ENCODE measurements at regions not wholly inside any gene's neighbourhood (a gene's known extent, or its start where the extent isn't known, plus 50 kb on each side); places are given as distances from the start of the nearest gene placed in this dataset.
"Not testable (repeated sequence)": the region's sequence is repeated elsewhere in the genome, so short reads cannot be mapped to it uniquely, and the experiment has no call there.

GRCh38 chr21:9004815-9005518 lies 1516.4 kb upstream of the TPTE start:
- H3K4me1 Mint-ChIP-seq (ENCODE audit: low read depth, unreplicated experiment); H3K27me3 ChIP-seq (replicated peaks; ENCODE audit: control insufficient read depth, insufficient read depth, low read length); POLR2A ChIA-PET; H3K27me3 Mint-ChIP-seq (ENCODE audit: insufficient read depth, unreplicated experiment); H3K9me3 Mint-ChIP-seq (ENCODE audit: unreplicated experiment); DNase-seq; H3K27ac Mint-ChIP-seq (ENCODE audit: unreplicated experiment); H3K36me3 Mint-ChIP-seq (ENCODE audit: insufficient read depth, unreplicated experiment); H3K4me3 Mint-ChIP-seq (ENCODE audit: unreplicated experiment); CTCF ChIA-PET; H3K36me3 ChIP-seq (ENCODE audit: control insufficient read depth, insufficient read depth, low read length); H3K4me1 ChIP-seq; H3K4me3 ChIP-seq (ENCODE audit: low read depth, low read length); BruUV-seq (replicated peaks); H3K9me3 ChIP-seq; intact Hi-C loops (cut with micrococcal nuclease; ENCODE audit: unreplicated experiment): not testable (repeated sequence)

GRCh38 chr21:9005671-9006070 lies 1515.7 kb upstream of the TPTE start:
- BruUV-seq (replicated peaks); H3K9me3 Mint-ChIP-seq (ENCODE audit: unreplicated experiment); H3K9me3 ChIP-seq; intact Hi-C loops (cut with micrococcal nuclease; ENCODE audit: unreplicated experiment); DNase-seq; H3K4me3 Mint-ChIP-seq (ENCODE audit: unreplicated experiment); H3K4me1 Mint-ChIP-seq (ENCODE audit: low read depth, unreplicated experiment); H3K36me3 Mint-ChIP-seq (ENCODE audit: insufficient read depth, unreplicated experiment); H3K4me1 ChIP-seq; POLR2A ChIA-PET; CTCF ChIA-PET; H3K27me3 Mint-ChIP-seq (ENCODE audit: insufficient read depth, unreplicated experiment); H3K4me3 ChIP-seq (ENCODE audit: low read depth, low read length); H3K27me3 ChIP-seq (replicated peaks; ENCODE audit: control insufficient read depth, insufficient read depth, low read length); H3K36me3 ChIP-seq (ENCODE audit: control insufficient read depth, insufficient read depth, low read length); H3K27ac Mint-ChIP-seq (ENCODE audit: unreplicated experiment): not testable (repeated sequence)

GRCh38 chr21:9006111-9006510 lies 1515.3 kb upstream of the TPTE start:
- POLR2A ChIA-PET; H3K4me1 ChIP-seq; H3K27me3 ChIP-seq (replicated peaks; ENCODE audit: control insufficient read depth, insufficient read depth, low read length); H3K4me1 Mint-ChIP-seq (ENCODE audit: low read depth, unreplicated experiment); H3K9me3 Mint-ChIP-seq (ENCODE audit: unreplicated experiment); intact Hi-C loops (cut with micrococcal nuclease; ENCODE audit: unreplicated experiment); H3K27ac Mint-ChIP-seq (ENCODE audit: unreplicated experiment); H3K36me3 Mint-ChIP-seq (ENCODE audit: insufficient read depth, unreplicated experiment); BruUV-seq (replicated peaks); H3K9me3 ChIP-seq; H3K36me3 ChIP-seq (ENCODE audit: control insufficient read depth, insufficient read depth, low read length); CTCF ChIA-PET; DNase-seq; H3K27me3 Mint-ChIP-seq (ENCODE audit: insufficient read depth, unreplicated experiment); H3K4me3 Mint-ChIP-seq (ENCODE audit: unreplicated experiment); H3K4me3 ChIP-seq (ENCODE audit: low read depth, low read length): not testable (repeated sequence)

- CTCF ChIA-PET; H3K36me3 ChIP-seq (ENCODE audit: control insufficient read depth, insufficient read depth, low read length); H3K4me1 Mint-ChIP-seq (ENCODE audit: low read depth, unreplicated experiment); H3K27me3 ChIP-seq (replicated peaks; ENCODE audit: control insufficient read depth, insufficient read depth, low read length); H3K4me1 ChIP-seq; H3K36me3 Mint-ChIP-seq (ENCODE audit: insufficient read depth, unreplicated experiment); BruUV-seq (replicated peaks); H3K27me3 Mint-ChIP-seq (ENCODE audit: insufficient read depth, unreplicated experiment); H3K4me3 ChIP-seq (ENCODE audit: low read depth, low read length); H3K9me3 ChIP-seq; H3K9me3 Mint-ChIP-seq (ENCODE audit: unreplicated experiment); POLR2A ChIA-PET; H3K4me3 Mint-ChIP-seq (ENCODE audit: unreplicated experiment); intact Hi-C loops (cut with micrococcal nuclease; ENCODE audit: unreplicated experiment); DNase-seq; H3K27ac Mint-ChIP-seq (ENCODE audit: unreplicated experiment): not testable (repeated sequence)
These were observed 1514.6 kb upstream of the TPTE start for GRCh38 chr21:9006553-9007323.

GRCh38 chr21:9008636-9009035 lies 1512.7 kb upstream of the TPTE start:
- TF ChIP-seq CTCF (IDR thresholded peaks at IDR 0.05; ENCODE audit: insufficient read depth in 1 of 2, low read depth in 1 of 2, low read length in 1 of 2, severe bottlenecking in 1 of 2, unreplicated experiment in 1 of 2): no peak
- peaks cover 17% of the 10 kb centered on the region for H3K9me3 Mint-ChIP-seq (ENCODE audit: unreplicated experiment)
- H3K36me3 Mint-ChIP-seq (ENCODE audit: insufficient read depth, unreplicated experiment): no peaks in the 10 kb centered on the region
- no peaks in the 10 kb centered on the region for H3K27me3 Mint-ChIP-seq (ENCODE audit: insufficient read depth, unreplicated experiment)
- Histone ChIP-seq H3K36me3 (ENCODE audit: control insufficient read depth, insufficient read depth, low read length) (no peaks in the 10 kb centered on the region), H3K27me3 (replicated peaks; ENCODE audit: control insufficient read depth, insufficient read depth, low read length) (no peaks in the 10 kb centered on the region), H3K4me1 (no peaks in the 10 kb centered on the region), H3K9me3 (no peaks in the 10 kb centered on the region), H3K4me3 (ENCODE audit: low read depth, low read length) (no peak overlapping the region)
- POLR2A ChIA-PET: no interaction called here
- no peaks in the 10 kb centered on the region for H3K4me1 Mint-ChIP-seq (ENCODE audit: low read depth, unreplicated experiment)
- no peak overlapping the region for H3K4me3 Mint-ChIP-seq (ENCODE audit: unreplicated experiment)
- H3K27ac Mint-ChIP-seq (ENCODE audit: unreplicated experiment): no peak overlapping the region
- no TSS peak for BruUV-seq (replicated peaks)
- intact Hi-C loops (cut with micrococcal nuclease; ENCODE audit: unreplicated experiment): no loop called here
- CTCF ChIA-PET: no interaction called here
- no peak for DNase-seq

- POLR2A ChIA-PET; H3K4me1 Mint-ChIP-seq (ENCODE audit: low read depth, unreplicated experiment); BruUV-seq (replicated peaks); H3K9me3 ChIP-seq; H3K27me3 ChIP-seq (replicated peaks; ENCODE audit: control insufficient read depth, insufficient read depth, low read length); H3K36me3 Mint-ChIP-seq (ENCODE audit: insufficient read depth, unreplicated experiment); H3K27me3 Mint-ChIP-seq (ENCODE audit: insufficient read depth, unreplicated experiment); CTCF ChIA-PET; H3K4me3 ChIP-seq (ENCODE audit: low read depth, low read length); H3K4me3 Mint-ChIP-seq (ENCODE audit: unreplicated experiment); H3K4me1 ChIP-seq; H3K36me3 ChIP-seq (ENCODE audit: control insufficient read depth, insufficient read depth, low read length); DNase-seq; intact Hi-C loops (cut with micrococcal nuclease; ENCODE audit: unreplicated experiment); H3K27ac Mint-ChIP-seq (ENCODE audit: unreplicated experiment): not testable (repeated sequence)
- peaks cover 17% of the 10 kb centered on the region for H3K9me3 Mint-ChIP-seq (ENCODE audit: unreplicated experiment)
These were observed 1511.9 kb upstream of the TPTE start for GRCh38 chr21:9009267-9010016.
